Astrocyte of the cerebellum (primary cell): ENCODE measurements at regions not wholly inside any gene's neighbourhood (a gene's known extent, or its start where the extent isn't known, plus 50 kb on each side); places are given as distances from the start of the nearest gene placed in this dataset.

Source experiments
- DNase-seq: peaks from one replicate; pipeline ENCODE4 v3.0.0-alpha.2; 2011; ENCODE audit warnings: low read depth
- H3K4me3 ChIP-seq: 2 replicates; pipeline ENCODE4 v1.5.1; 2011; ENCODE audit warnings: mild to moderate bottlenecking, low read depth, low read length, moderate library complexity
- in situ Hi-C: cut with HindIII; loops from 2 replicates; pipeline ENCODE4 v1.10.0; 2017; ENCODE audit warnings: low sequenced_read_pairs
- TF ChIP-seq, protein P1 (sequence below): IDR thresholded peaks from 2 replicates; pipeline ENCODE4 v1.5.1; 2012; ENCODE audit warnings: low read length, low read depth, moderate library complexity, mild to moderate bottlenecking; ENCODE audit errors: missing control alignments

DNA sequence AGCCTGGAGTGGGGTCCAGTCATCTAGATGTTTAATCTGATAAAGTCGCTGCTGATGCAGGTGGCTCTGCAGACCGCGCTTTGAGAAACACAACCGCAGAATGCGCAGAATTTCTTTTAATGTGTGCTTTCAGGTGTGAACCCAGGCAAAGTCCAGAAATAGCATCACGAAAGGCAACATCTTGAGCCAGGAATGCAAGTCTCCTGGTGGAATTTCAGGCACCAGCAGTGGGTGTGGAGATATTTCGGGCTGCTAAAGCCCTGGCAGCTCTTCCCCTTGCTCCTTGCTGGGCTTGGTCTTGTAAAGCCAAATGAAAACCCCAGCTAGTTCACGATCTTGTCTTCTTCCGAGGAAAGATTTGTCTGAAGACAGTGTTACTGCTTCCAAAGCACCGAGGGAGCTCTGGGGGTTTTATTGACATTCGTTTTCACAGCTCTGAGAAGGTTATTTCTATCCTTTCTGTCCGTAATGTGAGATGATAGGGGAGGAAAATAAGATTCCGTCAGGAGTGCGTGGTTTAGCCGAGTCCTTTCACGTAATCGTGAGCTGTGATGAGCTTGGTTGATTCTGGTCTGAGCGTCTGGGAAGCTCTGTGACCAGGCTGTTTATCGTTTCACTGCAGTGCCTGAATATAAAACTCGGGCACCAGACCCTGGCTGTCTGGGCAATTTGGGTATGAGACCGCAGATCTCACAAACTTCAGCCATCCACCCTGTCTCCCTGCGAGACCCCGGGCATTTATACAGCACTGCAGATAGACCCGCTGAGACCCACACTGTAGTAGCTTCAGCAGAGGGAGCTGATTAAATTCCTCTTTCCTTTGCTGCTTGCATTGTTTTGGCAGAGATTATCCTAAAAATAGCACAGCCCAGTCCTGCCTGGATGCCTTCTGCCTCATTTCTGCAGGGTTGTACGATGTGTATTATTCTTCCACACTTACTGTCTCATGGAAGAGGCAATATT, 67.0 kb upstream of the SLC25A26 start:
- H3K4me3 ChIP-seq: no peak overlapping the region
- in situ Hi-C loops: no loop called here
- TF ChIP-seq, protein P1, sequence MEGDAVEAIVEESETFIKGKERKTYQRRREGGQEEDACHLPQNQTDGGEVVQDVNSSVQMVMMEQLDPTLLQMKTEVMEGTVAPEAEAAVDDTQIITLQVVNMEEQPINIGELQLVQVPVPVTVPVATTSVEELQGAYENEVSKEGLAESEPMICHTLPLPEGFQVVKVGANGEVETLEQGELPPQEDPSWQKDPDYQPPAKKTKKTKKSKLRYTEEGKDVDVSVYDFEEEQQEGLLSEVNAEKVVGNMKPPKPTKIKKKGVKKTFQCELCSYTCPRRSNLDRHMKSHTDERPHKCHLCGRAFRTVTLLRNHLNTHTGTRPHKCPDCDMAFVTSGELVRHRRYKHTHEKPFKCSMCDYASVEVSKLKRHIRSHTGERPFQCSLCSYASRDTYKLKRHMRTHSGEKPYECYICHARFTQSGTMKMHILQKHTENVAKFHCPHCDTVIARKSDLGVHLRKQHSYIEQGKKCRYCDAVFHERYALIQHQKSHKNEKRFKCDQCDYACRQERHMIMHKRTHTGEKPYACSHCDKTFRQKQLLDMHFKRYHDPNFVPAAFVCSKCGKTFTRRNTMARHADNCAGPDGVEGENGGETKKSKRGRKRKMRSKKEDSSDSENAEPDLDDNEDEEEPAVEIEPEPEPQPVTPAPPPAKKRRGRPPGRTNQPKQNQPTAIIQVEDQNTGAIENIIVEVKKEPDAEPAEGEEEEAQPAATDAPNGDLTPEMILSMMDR: no peak

DNA sequence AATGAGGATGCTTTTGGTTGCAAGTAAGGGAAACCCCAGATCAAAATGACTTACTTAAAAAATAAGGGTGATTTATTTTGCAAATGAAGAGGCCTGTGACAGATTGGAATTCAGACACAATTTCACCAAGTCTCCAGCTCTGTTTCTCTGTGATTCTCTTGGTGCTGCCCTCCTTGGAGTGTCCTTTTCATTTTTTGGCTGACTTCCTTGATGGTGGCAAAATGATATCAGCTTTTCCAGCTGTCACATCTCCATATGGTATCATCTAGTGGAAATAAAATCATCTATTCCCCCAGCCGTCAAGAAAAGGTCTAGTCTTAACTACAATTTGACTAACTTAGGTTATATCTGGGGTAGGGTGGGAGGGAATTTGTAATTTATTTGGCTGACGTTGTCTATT, 68.5 kb upstream of the SLC25A26 start:
- no peak overlapping the region for H3K4me3 ChIP-seq
- DNase-seq: no peak
- in situ Hi-C loops: no loop called here
- TF ChIP-seq, protein P1: no peak

More for the DNA sequence above, 67.0 kb upstream of the SLC25A26 start:
- DNase-seq: no peak

DNA sequence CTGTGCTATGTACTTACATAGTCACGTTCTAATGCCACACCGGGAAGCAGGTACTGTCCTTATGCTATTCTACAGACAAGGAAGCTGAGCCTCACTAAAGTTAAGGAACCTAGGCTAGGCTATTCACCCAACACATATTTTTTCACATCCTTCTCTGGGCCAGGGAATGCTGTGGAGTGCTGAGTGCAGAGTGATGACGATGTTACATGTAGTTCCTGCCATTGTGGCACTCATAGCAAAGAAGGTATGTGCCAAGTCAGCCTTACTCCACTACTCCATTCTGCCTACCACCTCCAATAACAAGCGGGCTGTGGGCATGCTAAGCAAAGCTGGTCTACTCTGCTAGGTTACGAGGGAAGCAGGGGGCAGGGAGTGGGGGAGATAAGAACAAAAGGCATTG, 69.8 kb upstream of the SLC25A26 start:
- in situ Hi-C loops: no loop called here
- no peak for DNase-seq
- no peak overlapping the region for H3K4me3 ChIP-seq
- TF ChIP-seq, protein P1: no peak

DNA sequence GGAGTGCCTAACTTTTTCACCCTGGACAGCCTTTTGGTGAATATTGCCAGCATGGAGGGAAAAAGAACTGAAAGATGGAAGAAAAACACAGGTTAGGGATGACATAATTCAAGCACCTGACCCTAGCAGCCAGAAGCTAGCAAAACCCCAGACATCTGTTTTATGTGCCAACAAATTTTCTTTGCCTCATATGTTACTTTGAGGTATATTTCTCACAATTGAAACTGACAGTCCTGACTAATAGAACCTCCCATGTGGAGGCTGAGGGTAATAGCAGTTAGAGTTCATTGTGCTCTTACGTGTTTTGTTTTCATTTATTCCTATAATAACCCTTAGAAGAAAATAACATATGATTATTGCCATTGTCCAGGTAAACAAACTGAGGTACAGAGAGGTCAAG, 71.5 kb upstream of the SLC25A26 start:
- in situ Hi-C loops: no loop called here
- H3K4me3 ChIP-seq: no peak overlapping the region
- TF ChIP-seq, protein P1: no peak
- DNase-seq: no peak

DNA sequence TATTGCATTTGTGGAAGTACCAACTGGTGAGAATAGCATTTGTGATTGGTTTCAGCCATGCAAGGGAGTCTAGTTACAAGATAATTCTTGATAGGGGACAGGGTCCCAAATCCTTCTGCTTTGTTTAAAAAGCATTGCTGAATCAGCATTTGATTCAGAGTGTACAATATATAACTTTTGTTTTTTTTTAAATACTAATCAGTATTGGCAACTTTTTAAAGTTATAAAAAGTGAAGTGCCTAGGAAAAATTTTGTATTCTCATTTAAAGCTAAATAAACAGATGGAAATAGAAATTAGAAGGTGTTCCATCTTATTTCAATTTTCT, 75.4 kb upstream of the SLC25A26 start:
- in situ Hi-C loops: no loop called here
- TF ChIP-seq, protein P1: no peak
- no peak overlapping the region for H3K4me3 ChIP-seq
- no peak for DNase-seq

DNA sequence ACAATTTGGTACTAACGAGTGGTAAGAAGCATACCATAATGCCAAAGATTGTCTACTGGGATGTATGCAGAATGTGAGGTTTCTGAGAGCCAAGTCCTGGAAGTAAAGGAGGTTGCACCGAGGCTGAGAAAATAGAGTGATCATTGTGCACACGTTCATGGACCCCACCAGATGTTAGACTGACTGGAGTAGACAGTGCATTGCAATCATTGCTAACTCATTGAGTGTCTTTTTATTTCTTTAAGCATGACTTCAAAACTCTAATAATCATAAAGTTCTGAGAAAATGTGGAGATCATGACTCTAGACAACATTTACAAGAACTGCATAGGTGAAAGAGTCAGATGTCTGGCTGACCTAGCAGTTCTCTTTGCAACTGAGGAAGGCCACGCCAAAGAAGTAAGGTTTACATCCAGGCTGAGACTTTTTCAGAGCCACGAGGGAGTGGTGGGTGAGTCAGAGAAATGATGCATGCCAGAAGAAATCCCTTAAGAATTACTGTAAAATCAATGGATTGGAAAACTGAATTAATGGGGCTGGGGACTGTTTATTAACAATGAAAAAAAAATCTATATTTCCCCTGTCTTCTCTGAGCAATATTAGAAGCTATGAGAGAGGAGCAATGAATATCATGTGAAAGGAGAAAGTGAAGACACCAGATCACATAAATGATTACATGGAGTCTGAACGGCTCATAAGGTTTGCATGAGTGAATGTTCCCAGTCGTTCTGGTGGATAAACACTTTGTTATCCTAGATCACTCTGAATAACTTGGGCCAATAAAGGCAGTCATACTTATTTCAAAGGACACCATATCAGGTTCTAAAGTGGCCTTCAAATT, 76.0 kb upstream of the SLC25A26 start:
- DNase-seq: no peak
- H3K4me3 ChIP-seq: no peak overlapping the region
- in situ Hi-C loops: no loop called here
- TF ChIP-seq, protein P1: no peak
